ENCODE measurements at regions not wholly inside any gene's neighbourhood (a gene's known extent, or its start where the extent isn't known, plus 50 kb on each side); places are given as distances from the start of the nearest gene placed in this dataset.

DNA sequence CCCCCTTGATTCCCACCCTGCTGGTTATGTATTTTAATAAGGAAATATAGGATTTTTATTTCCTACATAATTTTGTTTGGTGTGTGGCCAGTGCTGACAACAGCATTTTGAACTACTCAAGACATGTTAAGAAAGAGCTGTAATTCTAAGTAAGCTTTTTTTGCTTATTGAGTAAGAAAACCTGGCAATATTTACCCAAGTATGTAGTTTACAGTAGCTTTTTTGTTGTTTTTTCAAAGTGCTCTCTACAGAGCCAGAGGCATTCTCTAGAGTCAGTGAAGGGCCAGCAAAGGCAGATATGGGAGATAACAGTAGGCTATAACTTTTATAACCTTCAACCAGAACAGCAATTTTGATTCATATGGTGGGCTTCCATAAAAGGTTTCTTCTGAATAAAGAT, 63.2 kb upstream of the TMEM168 start:
- Histone ChIP-seq H3K56ac (replicated peaks; ENCODE audit: insufficient read length, low read depth, low read length) (no peak overlapping the region), H4K91ac (replicated peaks; ENCODE audit: insufficient read length, low read length) (no peak overlapping the region), H2BK20ac (ENCODE audit: low read length) (no peak overlapping the region), H2BK15ac (ENCODE audit: low read length) (no peak overlapping the region), H3K4me2 (ENCODE audit: insufficient read depth in 1 of 2, low read depth in 2 of 2, low read length in 2 of 2) (no peak overlapping the region), H3K23me2 (ENCODE audit: low read depth, low read length) (no peaks in the 10 kb centered on the region), H4K5ac (ENCODE audit: insufficient read length, low read depth, low read length) (no peak overlapping the region), H3K14ac (ENCODE audit: insufficient read length) (no peak overlapping the region), H3K9ac (replicated peaks in 1 of 4; ENCODE audit: extremely low read depth in 1 of 4, low read depth in 3 of 4, low read length in 3 of 4) (no peak overlapping the region), H2AK5ac (ENCODE audit: low read depth, low read length) (no peak overlapping the region), H3K23ac (ENCODE audit: insufficient read length) (no peak overlapping the region), H4K8ac (ENCODE audit: extremely low read depth, insufficient read depth, low read length) (no peak overlapping the region), H2AFZ (ENCODE audit: low read length) (no peak overlapping the region), H4K20me1 (replicated peaks in 1 of 2; ENCODE audit: control insufficient read depth in 1 of 2, insufficient read depth in 2 of 2, low read length in 2 of 2) (peaks cover 0 to 2% of the 10 kb centered on the region in 2 experiments), H2BK5ac (ENCODE audit: low read depth, low read length) (no peak overlapping the region), H3K79me2 (ENCODE audit: control insufficient read depth in 1 of 2, insufficient read depth in 2 of 2, low read length in 2 of 2) (peaks cover 0 to 2% of the 10 kb centered on the region in 2 experiments; a peak in 1 of 4 replicates), H3K27ac (ENCODE audit: low read depth, low read length) (no peak overlapping the region), H3K4ac (replicated peaks; ENCODE audit: insufficient read length, low read depth, low read length) (no peak overlapping the region), H3K79me1 (ENCODE audit: low read depth, low read length) (no peaks in the 10 kb centered on the region), H3K9me3 (ENCODE audit: insufficient read depth in 2 of 2, low read depth in 1 of 2, low read length in 1 of 2) (no peaks in the 10 kb centered on the region), H2BK120ac (replicated peaks; ENCODE audit: low read depth, low read length) (no peak overlapping the region), H3K27me3 (replicated peaks in 1 of 4; ENCODE audit: control insufficient read depth in 3 of 4, extremely low read depth in 1 of 4, insufficient read depth in 3 of 4, low read length in 3 of 4) (no peaks in the 10 kb centered on the region), H3K4me1 (replicated peaks in 1 of 4; ENCODE audit: control insufficient read depth in 3 of 4, insufficient read depth in 4 of 4, low read length in 3 of 4) (no peaks in the 10 kb centered on the region; a peak in 1 of 7 replicates), H3K18ac (ENCODE audit: extremely low read depth, low read length) (no peak overlapping the region), H3K36me3 (ENCODE audit: control insufficient read depth in 2 of 4, insufficient read depth in 4 of 4, low read length in 3 of 4) (no peaks in the 10 kb centered on the region; a peak in 1 of 8 replicates), H2BK12ac (ENCODE audit: low read depth, low read length) (no peak overlapping the region), H3K4me3 (ENCODE audit: extremely low read depth in 1 of 4, insufficient read depth in 2 of 4, low read depth in 3 of 4, low read length in 4 of 4) (no peak overlapping the region)
- FAIRE-seq (no peak), DNase-seq (ENCODE audit: low read depth in 1 of 2, low spot score in 2 of 2) (no peak)
- ChIA-PET POLR2A (ENCODE audit: partially characterized antibody) (no interaction called here), CTCF (ENCODE audit: partially characterized antibody) (interaction anchor here (3.8 kb wide), 1 partner anchor 15 kb away, joined by 24 read pairs; no protein-coding TSS in a partner anchor)
- TF ChIP-seq KDM5A (IDR thresholded peaks at IDR 0.05; ENCODE audit: low read length) (no peak), NRF1 (IDR thresholded peaks at IDR 0.05; ENCODE audit: low read depth, low read length) (no peak), TBP (IDR thresholded peaks at IDR 0.05; ENCODE audit: low read depth, low read length) (no peak)
